ENCODE measurements at regions not wholly inside any gene's neighbourhood (a gene's known extent, or its start where the extent isn't known, plus 50 kb on each side); places are given as distances from the start of the nearest gene placed in this dataset.

DNA sequence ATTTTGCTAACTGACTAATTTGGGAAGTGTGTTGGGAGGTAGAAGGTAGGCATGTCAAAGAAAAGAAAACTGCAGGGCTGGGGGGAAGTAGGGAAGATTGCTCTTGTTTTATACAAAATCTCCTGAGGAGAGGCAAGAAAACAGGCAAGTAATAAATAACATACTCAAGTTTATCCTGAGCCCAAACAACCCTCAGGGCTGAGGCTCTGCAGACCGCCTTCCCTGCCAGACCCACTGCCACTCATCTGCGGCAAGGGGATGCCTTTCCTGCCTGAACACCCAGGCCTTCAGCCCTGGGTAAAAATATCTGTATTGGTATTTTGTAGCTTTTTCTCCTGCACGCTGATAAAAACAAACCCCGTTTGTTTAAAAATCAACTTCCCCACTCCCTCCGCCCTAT lies 399.8 kb upstream of the NFE2L3 start:
- Histone ChIP-seq H3K27ac (peak overlapping the region; percentile 81 to 98 (median 85)), H3K4me1 (peaks cover 15 to 75% (median 18%) of the 10 kb centered on the region in 3 donors)

DNA sequence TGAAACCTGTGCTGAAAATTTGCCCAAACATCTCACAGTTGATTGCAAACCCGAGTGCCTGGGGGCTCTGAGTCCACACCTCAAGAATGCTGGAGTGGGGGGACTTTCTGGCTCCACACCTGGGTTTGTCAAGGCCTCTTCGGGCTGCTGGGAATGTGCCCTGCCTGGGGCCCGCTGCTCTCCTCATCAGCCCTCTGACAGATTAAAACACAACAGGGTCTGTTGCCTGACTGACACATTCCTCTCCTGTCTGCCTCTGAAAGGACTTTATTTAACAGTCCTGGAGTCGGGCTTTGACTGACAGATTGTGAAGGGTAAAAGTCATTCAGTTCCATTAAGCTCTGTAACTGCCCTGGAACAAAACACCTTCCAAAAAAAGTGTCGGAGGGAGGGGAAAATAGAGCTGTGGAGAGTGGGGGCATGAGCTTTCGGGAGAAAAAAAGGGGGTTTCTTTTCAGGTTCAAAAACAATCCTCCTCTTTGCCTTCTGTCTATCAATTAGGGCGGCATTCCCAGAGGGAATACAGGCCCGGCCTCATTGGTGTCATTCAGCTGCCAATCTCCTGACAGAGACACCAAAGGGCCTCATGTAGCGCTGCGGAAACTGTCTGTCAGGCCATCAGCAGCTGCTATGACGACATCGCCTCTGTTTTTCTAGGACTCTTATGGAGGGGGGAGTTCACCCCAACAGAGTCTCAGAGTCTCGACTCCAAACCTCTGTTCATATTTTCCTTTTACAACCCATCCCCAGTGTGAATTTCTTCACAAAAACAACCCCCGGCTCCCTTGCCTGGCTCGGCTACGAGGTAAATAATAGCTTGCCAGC lies 398.8 kb upstream of the NFE2L3 start:
- no peak for ATAC-seq
- peak overlapping the region in 3 of 4 donors; percentile 81 to 87 (median 83) for H3K27ac ChIP-seq
- H3K9me3 ChIP-seq, result no peaks in the 10 kb centered on the region
- H3K4me3 ChIP-seq, result no peak overlapping the region
- no peaks in the 10 kb centered on the region for H3K27me3 ChIP-seq
- no peak for TF ChIP-seq POLR2A (IDR thresholded peaks at IDR 0.05)
- TF ChIP-seq, protein P1, sequence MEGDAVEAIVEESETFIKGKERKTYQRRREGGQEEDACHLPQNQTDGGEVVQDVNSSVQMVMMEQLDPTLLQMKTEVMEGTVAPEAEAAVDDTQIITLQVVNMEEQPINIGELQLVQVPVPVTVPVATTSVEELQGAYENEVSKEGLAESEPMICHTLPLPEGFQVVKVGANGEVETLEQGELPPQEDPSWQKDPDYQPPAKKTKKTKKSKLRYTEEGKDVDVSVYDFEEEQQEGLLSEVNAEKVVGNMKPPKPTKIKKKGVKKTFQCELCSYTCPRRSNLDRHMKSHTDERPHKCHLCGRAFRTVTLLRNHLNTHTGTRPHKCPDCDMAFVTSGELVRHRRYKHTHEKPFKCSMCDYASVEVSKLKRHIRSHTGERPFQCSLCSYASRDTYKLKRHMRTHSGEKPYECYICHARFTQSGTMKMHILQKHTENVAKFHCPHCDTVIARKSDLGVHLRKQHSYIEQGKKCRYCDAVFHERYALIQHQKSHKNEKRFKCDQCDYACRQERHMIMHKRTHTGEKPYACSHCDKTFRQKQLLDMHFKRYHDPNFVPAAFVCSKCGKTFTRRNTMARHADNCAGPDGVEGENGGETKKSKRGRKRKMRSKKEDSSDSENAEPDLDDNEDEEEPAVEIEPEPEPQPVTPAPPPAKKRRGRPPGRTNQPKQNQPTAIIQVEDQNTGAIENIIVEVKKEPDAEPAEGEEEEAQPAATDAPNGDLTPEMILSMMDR (IDR thresholded peaks at IDR 0.05), result no peak
- no peak for TF ChIP-seq EP300 (IDR thresholded peaks at IDR 0.05)
- TF ChIP-seq POLR2AphosphoS5 (IDR thresholded peaks at IDR 0.05), result no peak
- H3K36me3 ChIP-seq, result no peaks in the 10 kb centered on the region
- peaks cover 15 to 81% (median 18%) of the 10 kb centered on the region in 3 donors for H3K4me1 ChIP-seq
- WGBS, 2 donors (ENCODE audit: low coverage in 1 of 2), result 75 to 88% methylated on average over 7 to 9 of the region's 16 CpGs

More for the DNA sequence above, 399.8 kb upstream of the NFE2L3 start:
- no peak for ATAC-seq
- Histone ChIP-seq H3K27me3 (no peaks in the 10 kb centered on the region), H3K9me3 (no peaks in the 10 kb centered on the region), H3K36me3 (no peaks in the 10 kb centered on the region), H3K4me3 (no peak overlapping the region)
- TF ChIP-seq, protein P1 (IDR thresholded peaks at IDR 0.05), result no peak
- TF ChIP-seq POLR2A (IDR thresholded peaks at IDR 0.05), result no peak
- no peak for TF ChIP-seq POLR2AphosphoS5 (IDR thresholded peaks at IDR 0.05)
- TF ChIP-seq EP300 (IDR thresholded peaks at IDR 0.05), result no peak
- 46 to 73% methylated on average over 4 to 5 of the region's 5 CpGs for WGBS, 2 donors (ENCODE audit: low coverage in 1 of 2)

DNA sequence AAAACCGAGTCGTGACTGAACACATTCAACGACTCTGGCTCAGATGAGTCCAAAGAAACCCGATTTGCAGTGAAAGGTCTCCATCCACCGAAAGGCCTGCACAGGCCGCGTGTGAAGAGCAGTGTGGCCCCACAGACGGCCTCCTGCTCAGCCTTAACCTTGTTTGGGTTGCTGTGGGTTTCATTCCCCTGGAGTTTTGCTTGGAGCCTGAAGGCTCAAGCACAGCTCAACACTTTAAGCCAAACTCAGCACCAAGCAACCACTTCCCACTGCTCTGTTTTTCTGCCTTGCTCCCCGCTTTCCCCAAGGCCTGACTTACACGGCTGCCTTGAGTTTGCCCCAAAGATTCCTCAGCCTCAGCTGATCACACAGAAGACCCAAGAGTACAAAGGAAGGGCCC lies 398.2 kb upstream of the NFE2L3 start:
- Histone ChIP-seq H3K27ac (peak overlapping the region in 3 of 4 donors; percentile 81 to 87 (median 83)), H3K4me3 (no peak overlapping the region), H3K9me3 (no peaks in the 10 kb centered on the region), H3K27me3 (no peaks in the 10 kb centered on the region), H3K4me1 (peaks cover 15 to 83% (median 18%) of the 10 kb centered on the region in 3 donors), H3K36me3 (no peaks in the 10 kb centered on the region)
- 60% methylated on average over 1 of the region's 10 CpGs; no CpG with 5 or more reads in 1 of the 2 donors for WGBS, 2 donors (ENCODE audit: low coverage in 1 of 2)
- no peak for ATAC-seq
- no peak for TF ChIP-seq EP300 (IDR thresholded peaks at IDR 0.05)
- TF ChIP-seq, protein P1 (IDR thresholded peaks at IDR 0.05), result no peak
- TF ChIP-seq POLR2A (IDR thresholded peaks at IDR 0.05), result no peak
- TF ChIP-seq POLR2AphosphoS5 (IDR thresholded peaks at IDR 0.05), result no peak

DNA sequence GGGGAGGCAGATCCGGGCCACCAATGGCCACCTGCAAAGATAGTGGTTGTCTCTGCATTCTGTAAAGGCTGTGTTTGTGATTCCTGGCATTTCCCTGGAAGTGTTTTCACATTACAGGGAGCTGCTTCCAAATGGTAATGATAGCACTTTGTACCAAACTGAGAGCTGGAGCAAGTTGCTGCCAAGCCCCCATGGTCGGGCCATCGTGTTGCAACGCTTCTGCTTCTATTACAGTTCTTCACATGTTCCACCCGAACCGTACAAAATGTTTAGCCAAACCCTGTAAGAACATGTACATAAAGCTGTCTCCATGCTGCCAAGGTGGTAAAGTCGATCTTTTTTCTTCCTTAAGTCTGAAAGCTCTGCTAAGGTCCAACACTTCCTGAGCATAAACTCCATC lies 397.7 kb upstream of the NFE2L3 start:
- WGBS, 2 donors (ENCODE audit: low coverage in 1 of 2), result 43 to 44% methylated on average over 2 to 6 of the region's 7 CpGs
- TF ChIP-seq POLR2AphosphoS5 (IDR thresholded peaks at IDR 0.05) (peak; percentile 91), EP300 (IDR thresholded peaks at IDR 0.05) (no peak), POLR2A (IDR thresholded peaks at IDR 0.05) (no peak)
- TF ChIP-seq, protein P1 (IDR thresholded peaks at IDR 0.05), result no peak
- no peaks in the 10 kb centered on the region for H3K36me3 ChIP-seq
- H3K27ac ChIP-seq, result peak overlapping the region in 3 of 4 donors; percentile 81 to 87 (median 83)
- H3K9me3 ChIP-seq, result no peaks in the 10 kb centered on the region
- H3K27me3 ChIP-seq, result no peaks in the 10 kb centered on the region
- H3K4me3 ChIP-seq, result no peak overlapping the region
- peak; percentile 75 for ATAC-seq
- H3K4me1 ChIP-seq, result peaks cover 15 to 88% (median 18%) of the 10 kb centered on the region in 3 donors

Measured in gastroesophageal sphincter (tissue), 4 donors.